Left colon (tissue), 2 donors: ENCODE measurements at regions not wholly inside any gene's neighbourhood (a gene's known extent, or its start where the extent isn't known, plus 50 kb on each side); places are given as distances from the start of the nearest gene placed in this dataset.
A peak's percentile ranks its signal among the peaks of the same experiment; 100 is the strongest.

Experiments used
- ATAC-seq: fragments of 200-7000 bp; cut with Tn5 transposase; one replicate; pipeline ENCODE4 v1.9.1; 2020; ENCODE audit warnings: mild to moderate bottlenecking, moderate library complexity
- DNase-seq, 2 donors: peaks; one replicate each; pipeline ENCODE4 v3.0.0-alpha.2; 2020
- intact Hi-C, 2 donors: fragments of 100-400 bp; cut with DNase I in 1 of 2; cut with micrococcal nuclease in 1 of 2; formaldehyde crosslinking; loops; one replicate each; pipeline versions ENCODE4 v1.11.2 to v1.14.0; 2022; cut with DNase I, micrococcal nuclease
- microRNA-seq, 2 donors: library from miRNA; unstranded; fragments of <30 nt; microRNA quantifications; one replicate each; pipeline versions ENCODE4 v1.1.0 to v1.2.0, GENCODE V29; 2020
- donor health status: DM: no; HTN: no; CAD: no.
- donor health status: DM: yes; HTN: yes; CAD: no.

DNA sequence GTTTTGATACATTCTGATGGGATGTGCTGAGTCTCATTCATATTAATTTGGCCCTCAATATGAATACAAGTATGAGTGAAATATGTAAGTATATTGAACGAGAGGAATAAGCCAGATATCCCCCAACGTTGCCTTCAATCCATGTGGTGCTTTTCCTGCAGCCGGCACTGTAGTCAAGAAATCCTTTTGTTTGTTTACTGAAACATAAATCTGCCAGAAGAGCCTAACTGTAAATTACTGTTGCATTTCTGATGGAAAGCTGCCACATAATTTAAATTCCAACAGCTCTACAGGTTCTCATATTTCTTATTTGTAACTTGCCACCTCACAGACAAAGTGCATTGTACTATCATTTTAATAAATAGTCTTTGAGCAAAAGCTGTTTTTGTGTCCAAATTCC, 314.0 kb downstream of the KBTBD8 start:
- ATAC-seq (no peak), DNase-seq (no peak)
- intact Hi-C loops: no loop called here

DNA sequence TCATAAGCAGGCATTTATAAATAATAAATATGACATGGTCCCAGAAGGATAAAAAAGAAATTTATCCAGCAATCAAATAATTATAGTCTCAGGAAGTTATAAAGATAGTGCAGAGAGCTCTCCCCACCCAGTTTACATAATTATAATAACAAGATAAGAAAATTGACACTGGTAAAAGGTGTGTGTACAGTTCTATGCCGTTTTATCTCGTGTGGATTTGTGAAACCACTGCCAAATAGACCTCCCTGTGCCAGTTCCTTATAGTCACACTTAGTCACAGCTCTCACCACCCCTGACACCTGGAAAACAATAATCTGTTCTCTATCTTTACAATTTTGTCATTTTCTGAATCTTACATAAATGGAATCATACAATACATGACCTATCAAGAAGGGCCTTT, 320.1 kb downstream of the KBTBD8 start:
- intact Hi-C loops: no loop called here
- DNase-seq: no peak
- ATAC-seq: peak; percentile 76

DNA sequence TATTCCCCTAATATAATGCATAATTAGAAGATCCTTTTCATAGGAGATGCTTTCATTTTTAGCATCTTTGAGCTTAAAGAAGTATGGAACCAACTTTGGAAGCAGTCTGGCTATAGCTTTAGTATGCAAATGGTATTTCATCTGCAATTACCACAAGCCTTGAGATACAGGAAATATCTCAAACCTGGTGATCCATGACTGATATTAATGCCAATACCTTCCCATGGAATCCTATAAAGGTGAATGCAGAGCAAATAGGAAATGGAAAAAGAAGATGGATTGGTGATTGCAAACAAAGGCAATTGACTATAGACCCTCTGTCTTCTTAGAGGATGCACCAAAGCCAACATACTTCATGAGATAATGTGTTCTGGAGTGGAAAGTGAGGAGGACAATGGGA, 326.4 kb downstream of the KBTBD8 start:
- ATAC-seq (no peak), DNase-seq (no peak)
- intact Hi-C loops: no loop called here

Small RNA genes in the stretch of these regions (microRNA-seq; reads per million reads assigned to microRNA genes)
- 0 reads per million in 2 donors for gene MIR4272
